Right lobe of liver (tissue), 4 donors: ENCODE measurements at regions not wholly inside any gene's neighbourhood (a gene's known extent, or its start where the extent isn't known, plus 50 kb on each side); places are given as distances from the start of the nearest gene placed in this dataset.

Source experiments
- POLR2A ChIP-seq: fragments of 450-650 bp; IDR thresholded peaks from one replicate; pipeline ENCODE4 v1.6.1; 2017; ENCODE audit warnings: antibody characterized with exemption, mild to moderate bottlenecking
- TF ChIP-seq, protein P1 (sequence below), 4 donors: fragments of 200-600 bp in 3 of 4; fragments of 450-650 bp in 1 of 4; IDR thresholded peaks; one replicate each; pipeline versions ENCODE4 v1.5.1 to v1.8.0; 2016 to 2022; ENCODE audit warnings: antibody characterized with exemption in 4 of 4, mild to moderate bottlenecking in 2 of 4
- donor health status: DM: no; HTN: no; CAD: no.
- donor health status: DM: no; HTN: no; CAD: no.
- donor health status: DM: no; HTN: yes; CAD: no.

DNA sequence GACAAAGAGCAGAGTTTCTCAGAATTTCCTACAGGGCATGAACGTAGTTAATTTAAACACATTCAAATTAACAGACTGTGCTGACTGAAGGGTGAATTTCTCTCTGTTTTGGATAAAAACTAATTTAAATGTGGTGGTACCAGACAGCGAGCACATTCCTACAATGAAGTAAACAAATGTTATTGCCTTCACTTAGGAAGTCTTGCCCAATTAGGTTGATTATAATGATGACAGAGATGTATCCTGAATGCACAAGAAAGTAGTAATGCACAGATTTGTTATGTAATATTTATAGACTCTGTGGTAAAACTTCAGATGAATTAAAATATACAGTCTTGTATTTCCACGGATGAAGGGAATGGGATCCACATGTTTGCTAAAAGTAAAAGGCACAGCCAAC lies 507.2 kb downstream of the EPHA4 start:
- TF ChIP-seq, protein P1, sequence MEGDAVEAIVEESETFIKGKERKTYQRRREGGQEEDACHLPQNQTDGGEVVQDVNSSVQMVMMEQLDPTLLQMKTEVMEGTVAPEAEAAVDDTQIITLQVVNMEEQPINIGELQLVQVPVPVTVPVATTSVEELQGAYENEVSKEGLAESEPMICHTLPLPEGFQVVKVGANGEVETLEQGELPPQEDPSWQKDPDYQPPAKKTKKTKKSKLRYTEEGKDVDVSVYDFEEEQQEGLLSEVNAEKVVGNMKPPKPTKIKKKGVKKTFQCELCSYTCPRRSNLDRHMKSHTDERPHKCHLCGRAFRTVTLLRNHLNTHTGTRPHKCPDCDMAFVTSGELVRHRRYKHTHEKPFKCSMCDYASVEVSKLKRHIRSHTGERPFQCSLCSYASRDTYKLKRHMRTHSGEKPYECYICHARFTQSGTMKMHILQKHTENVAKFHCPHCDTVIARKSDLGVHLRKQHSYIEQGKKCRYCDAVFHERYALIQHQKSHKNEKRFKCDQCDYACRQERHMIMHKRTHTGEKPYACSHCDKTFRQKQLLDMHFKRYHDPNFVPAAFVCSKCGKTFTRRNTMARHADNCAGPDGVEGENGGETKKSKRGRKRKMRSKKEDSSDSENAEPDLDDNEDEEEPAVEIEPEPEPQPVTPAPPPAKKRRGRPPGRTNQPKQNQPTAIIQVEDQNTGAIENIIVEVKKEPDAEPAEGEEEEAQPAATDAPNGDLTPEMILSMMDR (IDR thresholded peaks at IDR 0.05): no peak
- TF ChIP-seq POLR2A: no peak
